ENCODE measurements at regions not wholly inside any gene's neighbourhood (a gene's known extent, or its start where the extent isn't known, plus 50 kb on each side); places are given as distances from the start of the nearest gene placed in this dataset.

DNA sequence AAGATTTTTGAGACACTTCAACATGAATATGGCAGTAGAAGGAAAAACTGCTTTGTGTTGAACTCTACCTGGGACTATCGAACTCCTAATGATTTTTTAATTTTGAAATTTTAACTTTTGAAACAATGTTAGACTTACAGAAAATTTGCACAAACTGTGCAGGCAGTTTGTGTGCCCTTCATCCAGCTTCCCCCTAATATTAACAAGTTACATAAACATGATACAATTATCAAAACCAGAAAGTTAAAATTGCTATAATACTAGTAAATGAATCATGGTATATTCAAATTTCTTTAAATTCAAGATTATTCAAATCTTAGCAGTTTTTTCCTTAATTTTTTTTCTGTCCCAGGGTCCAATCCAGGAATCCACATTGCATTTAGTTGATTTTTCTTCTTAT, 278.9 kb downstream of the ADGRL2 start:
- TF ChIP-seq, protein P1, sequence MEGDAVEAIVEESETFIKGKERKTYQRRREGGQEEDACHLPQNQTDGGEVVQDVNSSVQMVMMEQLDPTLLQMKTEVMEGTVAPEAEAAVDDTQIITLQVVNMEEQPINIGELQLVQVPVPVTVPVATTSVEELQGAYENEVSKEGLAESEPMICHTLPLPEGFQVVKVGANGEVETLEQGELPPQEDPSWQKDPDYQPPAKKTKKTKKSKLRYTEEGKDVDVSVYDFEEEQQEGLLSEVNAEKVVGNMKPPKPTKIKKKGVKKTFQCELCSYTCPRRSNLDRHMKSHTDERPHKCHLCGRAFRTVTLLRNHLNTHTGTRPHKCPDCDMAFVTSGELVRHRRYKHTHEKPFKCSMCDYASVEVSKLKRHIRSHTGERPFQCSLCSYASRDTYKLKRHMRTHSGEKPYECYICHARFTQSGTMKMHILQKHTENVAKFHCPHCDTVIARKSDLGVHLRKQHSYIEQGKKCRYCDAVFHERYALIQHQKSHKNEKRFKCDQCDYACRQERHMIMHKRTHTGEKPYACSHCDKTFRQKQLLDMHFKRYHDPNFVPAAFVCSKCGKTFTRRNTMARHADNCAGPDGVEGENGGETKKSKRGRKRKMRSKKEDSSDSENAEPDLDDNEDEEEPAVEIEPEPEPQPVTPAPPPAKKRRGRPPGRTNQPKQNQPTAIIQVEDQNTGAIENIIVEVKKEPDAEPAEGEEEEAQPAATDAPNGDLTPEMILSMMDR (IDR thresholded peaks at IDR 0.05; ENCODE audit: low read depth, low read length) = no peak
- TF ChIP-seq POLR2A (IDR thresholded peaks at IDR 0.05; ENCODE audit: extremely low read depth, insufficient read length) (no peak), MYC (IDR thresholded peaks at IDR 0.05; ENCODE audit: low read depth, low read length) (no peak)
- TF ChIP-seq, protein P2, sequence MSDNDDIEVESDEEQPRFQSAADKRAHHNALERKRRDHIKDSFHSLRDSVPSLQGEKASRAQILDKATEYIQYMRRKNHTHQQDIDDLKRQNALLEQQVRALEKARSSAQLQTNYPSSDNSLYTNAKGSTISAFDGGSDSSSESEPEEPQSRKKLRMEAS (IDR thresholded peaks at IDR 0.05; ENCODE audit: low read depth, low read length) = no peak

Data from NB4 (cell line).